Chondrocyte (in vitro differentiated cells): ENCODE measurements at regions not wholly inside any gene's neighbourhood (a gene's known extent, or its start where the extent isn't known, plus 50 kb on each side); places are given as distances from the start of the nearest gene placed in this dataset.

Experiments
- DNase-seq: peaks from one replicate; pipeline ENCODE4 v3.0.0; 2021; ENCODE audit warnings: mixed read lengths, low spot score
- H3K27ac Mint-ChIP-seq: one replicate; pipeline ENCODE4 v1.8.0; 2021; ENCODE audit warnings: mild to moderate bottlenecking, moderate library complexity, mixed read lengths; ENCODE audit not compliant: unreplicated experiment
- H3K27me3 Mint-ChIP-seq: 2 replicates; pipeline ENCODE4 v1.8.0; 2021; ENCODE audit warnings: low read depth, mixed read lengths
- H3K36me3 Mint-ChIP-seq: 2 replicates; pipeline ENCODE4 v1.8.0; 2021; ENCODE audit warnings: low read depth, mixed read lengths
- H3K4me1 Mint-ChIP-seq: 2 replicates; pipeline ENCODE4 v1.8.0; 2021; ENCODE audit warnings: low read depth, mild to moderate bottlenecking, mixed read lengths
- H3K4me3 Mint-ChIP-seq: one replicate; pipeline ENCODE4 v1.8.0; 2021; ENCODE audit warnings: mild to moderate bottlenecking, moderate library complexity, mixed read lengths; ENCODE audit not compliant: unreplicated experiment
- H3K9me3 Mint-ChIP-seq: 2 replicates; pipeline ENCODE4 v1.8.0; 2021; ENCODE audit warnings: low read depth, mixed read lengths
- TF ChIP-seq, protein P1 (sequence below): fragments of 200-600 bp; sonication (generic); IDR thresholded peaks from 2 replicates; pipeline ENCODE4 v1.5.0; 2021; ENCODE audit warnings: antibody characterized with exemption, mild to moderate bottlenecking, moderate library complexity

DNA sequence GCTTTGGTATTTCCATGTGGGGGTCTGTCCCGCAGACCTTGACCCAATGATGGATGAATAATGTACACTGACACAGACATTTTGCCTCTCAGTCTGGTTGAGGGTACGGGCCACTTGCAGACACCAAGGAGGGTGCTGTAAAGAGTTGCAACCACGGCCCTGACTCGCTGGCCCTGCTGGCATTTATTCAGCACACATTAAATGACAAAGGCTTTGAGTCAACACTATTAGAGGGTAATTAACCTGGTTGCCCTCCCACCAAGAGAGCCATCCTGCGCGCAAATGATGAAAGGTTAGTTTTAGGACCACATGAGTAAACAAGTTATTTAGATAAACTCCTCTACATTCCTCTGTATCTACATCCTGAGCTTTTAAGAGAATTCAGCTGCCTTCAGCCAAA is 308.9 kb upstream of the MMS22L start:
- TF ChIP-seq, protein P1, sequence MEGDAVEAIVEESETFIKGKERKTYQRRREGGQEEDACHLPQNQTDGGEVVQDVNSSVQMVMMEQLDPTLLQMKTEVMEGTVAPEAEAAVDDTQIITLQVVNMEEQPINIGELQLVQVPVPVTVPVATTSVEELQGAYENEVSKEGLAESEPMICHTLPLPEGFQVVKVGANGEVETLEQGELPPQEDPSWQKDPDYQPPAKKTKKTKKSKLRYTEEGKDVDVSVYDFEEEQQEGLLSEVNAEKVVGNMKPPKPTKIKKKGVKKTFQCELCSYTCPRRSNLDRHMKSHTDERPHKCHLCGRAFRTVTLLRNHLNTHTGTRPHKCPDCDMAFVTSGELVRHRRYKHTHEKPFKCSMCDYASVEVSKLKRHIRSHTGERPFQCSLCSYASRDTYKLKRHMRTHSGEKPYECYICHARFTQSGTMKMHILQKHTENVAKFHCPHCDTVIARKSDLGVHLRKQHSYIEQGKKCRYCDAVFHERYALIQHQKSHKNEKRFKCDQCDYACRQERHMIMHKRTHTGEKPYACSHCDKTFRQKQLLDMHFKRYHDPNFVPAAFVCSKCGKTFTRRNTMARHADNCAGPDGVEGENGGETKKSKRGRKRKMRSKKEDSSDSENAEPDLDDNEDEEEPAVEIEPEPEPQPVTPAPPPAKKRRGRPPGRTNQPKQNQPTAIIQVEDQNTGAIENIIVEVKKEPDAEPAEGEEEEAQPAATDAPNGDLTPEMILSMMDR: no peak
- Mint-ChIP-seq H3K9me3 (no peaks in the 10 kb centered on the region), H3K27ac (no peak overlapping the region), H3K4me3 (no peak overlapping the region), H3K4me1 (peaks cover 13% of the 10 kb centered on the region), H3K27me3 (no peaks in the 10 kb centered on the region), H3K36me3 (no peaks in the 10 kb centered on the region)
- DNase-seq: no peak

DNA sequence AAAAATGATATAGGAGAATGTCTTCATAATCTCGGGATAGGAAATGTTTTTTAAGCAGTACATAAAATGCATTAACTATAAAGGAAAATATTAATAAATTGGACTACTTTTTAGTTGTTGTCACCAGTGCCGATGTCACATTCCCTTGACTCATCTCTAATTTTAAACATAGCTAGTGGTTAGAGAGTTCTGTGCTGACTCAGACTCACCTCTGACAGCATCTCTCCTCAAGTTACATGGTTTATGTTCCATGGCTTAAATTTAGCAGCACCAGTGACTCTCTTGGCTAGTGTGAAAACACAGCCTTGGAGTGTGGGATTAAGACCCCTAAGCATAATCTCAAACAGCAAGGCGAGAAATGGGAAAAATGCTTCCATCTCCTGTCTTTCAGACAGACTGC is 311.8 kb upstream of the MMS22L start:
- DNase-seq: no peak
- Mint-ChIP-seq H3K9me3 (no peaks in the 10 kb centered on the region), H3K4me1 (peaks cover 17% of the 10 kb centered on the region), H3K27ac (peak overlapping the region; percentile 79), H3K27me3 (peaks cover 4% of the 10 kb centered on the region), H3K36me3 (no peaks in the 10 kb centered on the region), H3K4me3 (no peak overlapping the region)
- TF ChIP-seq, protein P1: no peak

DNA sequence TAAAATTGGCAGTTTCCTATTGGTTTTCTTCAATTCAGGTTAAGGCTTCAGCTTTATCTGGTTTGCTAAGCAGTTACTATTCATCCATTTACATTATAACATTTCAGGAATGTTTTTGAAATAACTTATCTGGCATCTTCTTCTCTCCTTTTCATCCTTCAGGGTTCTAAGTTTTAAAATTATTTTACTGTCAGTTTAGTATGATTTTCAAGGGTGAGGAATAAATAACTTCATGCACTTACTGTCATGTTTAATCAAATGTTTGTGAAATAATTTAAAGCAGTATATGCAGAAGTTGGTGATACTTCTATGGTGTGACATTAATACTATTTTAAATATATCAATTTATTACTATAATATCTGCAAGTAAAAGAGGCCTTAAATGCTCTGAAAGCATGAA is 338.1 kb upstream of the MMS22L start:
- TF ChIP-seq, protein P1: no peak
- Mint-ChIP-seq H3K4me1 (peaks cover 9% of the 10 kb centered on the region), H3K9me3 (no peaks in the 10 kb centered on the region), H3K27me3 (peaks cover 5% of the 10 kb centered on the region), H3K4me3 (no peak overlapping the region), H3K27ac (no peak overlapping the region), H3K36me3 (no peaks in the 10 kb centered on the region)
- DNase-seq: no peak

DNA sequence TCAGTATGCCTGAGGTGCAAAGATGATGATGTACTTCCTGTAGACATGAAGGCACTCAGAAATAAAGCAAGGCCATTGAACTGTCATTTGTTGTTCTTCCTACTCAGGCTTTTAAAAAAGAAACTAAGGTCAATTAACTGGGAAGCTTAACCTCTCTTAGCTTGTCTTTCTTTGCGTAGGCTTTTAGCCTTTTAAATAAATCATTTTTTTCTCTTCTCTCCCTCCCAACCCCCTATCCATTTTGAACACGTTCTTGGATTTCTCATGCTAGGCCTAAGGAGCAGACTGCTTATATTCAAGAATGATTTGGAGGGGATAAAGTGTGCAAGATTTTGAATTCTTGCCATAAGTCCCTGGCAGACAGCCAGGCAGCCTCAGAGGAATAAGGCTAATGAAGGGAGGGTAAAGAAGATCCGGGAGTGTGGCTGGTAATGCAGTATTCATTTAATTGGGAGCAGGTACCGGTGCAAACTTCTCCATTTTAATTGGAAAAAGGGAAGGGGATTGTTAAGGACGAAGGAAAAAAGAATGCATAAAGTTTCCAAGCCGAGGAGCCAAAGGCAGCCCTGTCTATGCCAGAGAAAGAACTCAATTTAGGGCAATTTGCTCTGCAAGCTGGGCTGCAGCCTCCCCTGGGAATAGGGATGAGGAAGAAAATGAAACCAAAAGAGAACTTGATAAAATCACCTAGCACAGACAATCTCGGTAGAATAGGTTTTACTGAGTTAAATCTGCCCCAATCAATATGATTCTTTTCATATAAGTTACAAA is 343.8 kb upstream of the MMS22L start:
- TF ChIP-seq, protein P1: no peak

DNA sequence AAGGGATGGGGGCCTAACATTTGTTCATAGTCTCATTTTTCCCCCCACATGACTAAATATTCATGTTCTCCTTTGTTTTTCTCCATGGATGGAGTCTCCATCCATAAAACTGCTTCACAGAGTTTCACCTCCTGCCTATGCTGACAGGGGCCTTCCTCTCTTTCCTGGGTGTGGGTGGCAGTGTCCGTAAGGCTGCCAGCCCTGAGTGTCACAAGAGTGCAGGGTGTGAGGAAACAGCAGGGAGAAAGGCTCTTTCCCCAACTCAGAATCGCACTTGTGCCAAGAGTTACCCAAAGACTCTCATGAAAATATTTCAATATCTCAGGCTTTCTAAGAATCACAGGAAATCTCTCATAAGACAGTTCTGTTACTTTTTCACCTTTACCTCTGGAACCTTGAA is 346.2 kb upstream of the MMS22L start:
- no peak for DNase-seq
- TF ChIP-seq, protein P1: no peak
- Mint-ChIP-seq H3K4me1 (peaks cover 25% of the 10 kb centered on the region), H3K4me3 (no peak overlapping the region), H3K36me3 (no peaks in the 10 kb centered on the region), H3K27me3 (no peaks in the 10 kb centered on the region), H3K27ac (no peak overlapping the region), H3K9me3 (no peaks in the 10 kb centered on the region)

More for the DNA sequence above, 343.8 kb upstream of the MMS22L start:
- no peak for DNase-seq
- Mint-ChIP-seq H3K4me3 (no peak overlapping the region), H3K27ac (no peak overlapping the region), H3K4me1 (peaks cover 25% of the 10 kb centered on the region), H3K36me3 (no peaks in the 10 kb centered on the region), H3K9me3 (no peaks in the 10 kb centered on the region), H3K27me3 (no peaks in the 10 kb centered on the region)
